GM20431 (cell line): ENCODE measurements at regions not wholly inside any gene's neighbourhood (a gene's known extent, or its start where the extent isn't known, plus 50 kb on each side); places are given as distances from the start of the nearest gene placed in this dataset.

Experiments
- in situ Hi-C: fragments of 300-500 bp; cut with MseI, MboI; formaldehyde crosslinking; loops from one replicate; pipeline ENCODE4 v1.15.0; 2020; ENCODE audit warnings: low sequenced_read_pairs; ENCODE audit not compliant: unreplicated experiment

- in situ Hi-C loops: no loop called here
Observed at GRCh38 chr7:18295781-18296423, 199.6 kb upstream of the HDAC9 start.

GRCh38 chr7:18302097-18302496, 193.5 kb upstream of the HDAC9 start:
- in situ Hi-C loops: no loop called here

GRCh38 chr7:18305866-18306265, 189.7 kb upstream of the HDAC9 start:
- in situ Hi-C loops: no loop called here

GRCh38 chr7:18306696-18307095, 188.9 kb upstream of the HDAC9 start:
- in situ Hi-C loops: no loop called here

- in situ Hi-C loops: no loop called here
Observed at GRCh38 chr7:18308938-18309337, 186.6 kb upstream of the HDAC9 start.

GRCh38 chr7:18312482-18312881, 183.1 kb upstream of the HDAC9 start:
- in situ Hi-C loops: no loop called here

GRCh38 chr7:18313965-18314364, 181.6 kb upstream of the HDAC9 start:
- in situ Hi-C loops: no loop called here

- in situ Hi-C loops: no loop called here
Observed at GRCh38 chr7:18315241-18315640, 180.3 kb upstream of the HDAC9 start.

- in situ Hi-C loops: no loop called here
Observed at GRCh38 chr7:18317941-18318340, 177.6 kb upstream of the HDAC9 start.

GRCh38 chr7:18320422-18320821, 175.1 kb upstream of the HDAC9 start:
- in situ Hi-C loops: no loop called here

- in situ Hi-C loops: no loop called here
Observed at GRCh38 chr7:18320971-18321567, 174.5 kb upstream of the HDAC9 start.

- in situ Hi-C loops: loop anchor here (25.0 kb wide), 1 partner anchor 732 kb away; no protein-coding TSS in a partner anchor
Observed at GRCh38 chr7:18330548-18330947, 165.0 kb upstream of the HDAC9 start.

GRCh38 chr7:18336626-18337025, 158.9 kb upstream of the HDAC9 start:
- in situ Hi-C loops: loop anchor here (25.0 kb wide), 1 partner anchor 726 kb away; no protein-coding TSS in a partner anchor

- in situ Hi-C loops: loop anchor here (25.0 kb wide), 1 partner anchor 725 kb away; no protein-coding TSS in a partner anchor
Observed at GRCh38 chr7:18337048-18337809, 158.3 kb upstream of the HDAC9 start.

- in situ Hi-C loops: loop anchor here (25.0 kb wide), 1 partner anchor 723 kb away; no protein-coding TSS in a partner anchor
Observed at GRCh38 chr7:18338910-18339523, 156.5 kb upstream of the HDAC9 start.

- in situ Hi-C loops: loop anchor here (25.0 kb wide), 1 partner anchor 721 kb away; no protein-coding TSS in a partner anchor
Observed at GRCh38 chr7:18341756-18342155, 153.8 kb upstream of the HDAC9 start.

- in situ Hi-C loops: loop anchor here (25.0 kb wide), 1 partner anchor 719 kb away; no protein-coding TSS in a partner anchor
Observed at GRCh38 chr7:18343047-18343446, 152.5 kb upstream of the HDAC9 start.

- in situ Hi-C loops: loop anchor here (25.0 kb wide), 1 partner anchor 718 kb away; no protein-coding TSS in a partner anchor
Observed at GRCh38 chr7:18344536-18344935, 151.0 kb upstream of the HDAC9 start.

- in situ Hi-C loops: loop anchor here (25.0 kb wide), 1 partner anchor 717 kb away; no protein-coding TSS in a partner anchor
Observed at GRCh38 chr7:18345641-18346234, 149.8 kb upstream of the HDAC9 start.

- in situ Hi-C loops: loop anchor here (25.0 kb wide), 1 partner anchor 715 kb away; no protein-coding TSS in a partner anchor
Observed at GRCh38 chr7:18347170-18347569, 148.4 kb upstream of the HDAC9 start.
